Loucy (cell line): ENCODE measurements at regions not wholly inside any gene's neighbourhood (a gene's known extent, or its start where the extent isn't known, plus 50 kb on each side); places are given as distances from the start of the nearest gene placed in this dataset.
"Not testable (repeated sequence)": the region's sequence is repeated elsewhere in the genome, so short reads cannot be mapped to it uniquely, and the experiment has no call there.

ENCODE experiments used
- H2AFZ ChIP-seq: fragments of 200-600 bp; sonication (generic); 2 replicates; pipeline ENCODE4 v1.6.0; 2016; ENCODE audit warnings: antibody characterized with exemption, mild to moderate bottlenecking, low read length, moderate library complexity
- H3F3A ChIP-seq: fragments of 200-600 bp; 2 replicates; pipeline ENCODE4 v1.6.0; 2016; ENCODE audit warnings: antibody characterized with exemption, low read depth, mild to moderate bottlenecking
- H3K27me3 ChIP-seq: fragments of 200-600 bp; sonication (generic); 2 replicates; pipeline ENCODE4 v1.6.1; 2014; ENCODE audit warnings: low read length, mild to moderate bottlenecking; ENCODE audit not compliant: insufficient read depth, poor library complexity, severe bottlenecking
- H3K36me3 ChIP-seq: fragments of 200-600 bp; sonication (generic); 2 replicates; pipeline ENCODE4 v1.6.1; 2016; ENCODE audit warnings: low read length; ENCODE audit not compliant: insufficient read depth
- H3K4me1 ChIP-seq: fragments of 200-600 bp; sonication (generic); 2 replicates; pipeline ENCODE4 v1.5.1; 2014; ENCODE audit warnings: low read length, mild to moderate bottlenecking; ENCODE audit not compliant: insufficient read depth, poor library complexity, severe bottlenecking
- H3K4me2 ChIP-seq: fragments of 200-600 bp; sonication (generic); 2 replicates; pipeline ENCODE4 v1.6.0; 2014; ENCODE audit warnings: antibody characterized with exemption, low read length, low read depth, mild to moderate bottlenecking; ENCODE audit not compliant: poor library complexity, severe bottlenecking
- H3K4me3 ChIP-seq: fragments of 200-600 bp; sonication (generic); 2 replicates; pipeline ENCODE4 v1.5.1; 2014; ENCODE audit warnings: low read length, mild to moderate bottlenecking, mixed read lengths; ENCODE audit not compliant: poor library complexity, severe bottlenecking
- H3K79me2 ChIP-seq: fragments of 200-600 bp; sonication (generic); 2 replicates; pipeline ENCODE4 v1.6.1; 2014; ENCODE audit warnings: low read length; ENCODE audit not compliant: insufficient read depth
- H3K9ac ChIP-seq: fragments of 200-600 bp; sonication (generic); 2 replicates; pipeline ENCODE4 v1.6.0; 2014; ENCODE audit warnings: mild to moderate bottlenecking, low read depth, low read length, moderate library complexity; ENCODE audit not compliant: poor library complexity, severe bottlenecking
- H3K9me2 ChIP-seq: fragments of 200-600 bp; sonication (generic); replicated peaks from 2 replicates; pipeline ENCODE4 v1.6.1; 2016; ENCODE audit warnings: low read depth, low read length, mixed read lengths
- H3K9me3 ChIP-seq: fragments of 200-600 bp; sonication (generic); 2 replicates; pipeline ENCODE4 v1.6.1; 2014; ENCODE audit warnings: mild to moderate bottlenecking, antibody characterized with exemption, low read length, low read depth; ENCODE audit not compliant: insufficient read depth
- H4K20me1 ChIP-seq: fragments of 200-600 bp; sonication (generic); 2 replicates; pipeline ENCODE4 v1.6.0; 2014; ENCODE audit warnings: antibody characterized with exemption, low read length, mild to moderate bottlenecking; ENCODE audit not compliant: insufficient read depth, poor library complexity, severe bottlenecking

GRCh38 chr7:63564882-63565281 lies 433.8 kb upstream of the ZNF722 start:
- not testable (repeated sequence) for H4K20me1 ChIP-seq, H3K9me3 ChIP-seq, H2AFZ ChIP-seq, H3K4me3 ChIP-seq, H3K9me2 ChIP-seq, H3K4me2 ChIP-seq, H3K9ac ChIP-seq, H3F3A ChIP-seq, H3K79me2 ChIP-seq, H3K4me1 ChIP-seq, H3K27me3 ChIP-seq, H3K36me3 ChIP-seq

GRCh38 chr7:63566886-63567285 lies 431.8 kb upstream of the ZNF722 start:
- not testable (repeated sequence) for H3K4me3 ChIP-seq, H3K4me1 ChIP-seq, H3K4me2 ChIP-seq, H3K9ac ChIP-seq, H2AFZ ChIP-seq, H4K20me1 ChIP-seq, H3K27me3 ChIP-seq, H3K36me3 ChIP-seq, H3K79me2 ChIP-seq, H3F3A ChIP-seq, H3K9me3 ChIP-seq, H3K9me2 ChIP-seq

GRCh38 chr7:63567636-63568035 lies 431.0 kb upstream of the ZNF722 start:
- not testable (repeated sequence) for H4K20me1 ChIP-seq, H3K4me2 ChIP-seq, H3K9me2 ChIP-seq, H3K4me1 ChIP-seq, H3K9me3 ChIP-seq, H3K9ac ChIP-seq, H3K27me3 ChIP-seq, H3K36me3 ChIP-seq, H2AFZ ChIP-seq, H3F3A ChIP-seq, H3K4me3 ChIP-seq, H3K79me2 ChIP-seq

GRCh38 chr7:63568571-63569313 lies 429.9 kb upstream of the ZNF722 start:
- H3K9ac ChIP-seq, H3F3A ChIP-seq, H2AFZ ChIP-seq, H3K9me2 ChIP-seq, H3K4me3 ChIP-seq, H3K36me3 ChIP-seq, H3K9me3 ChIP-seq, H3K27me3 ChIP-seq, H3K4me1 ChIP-seq, H3K79me2 ChIP-seq, H3K4me2 ChIP-seq, H4K20me1 ChIP-seq: not testable (repeated sequence)

- not testable (repeated sequence) for H3F3A ChIP-seq, H3K4me3 ChIP-seq, H4K20me1 ChIP-seq, H3K36me3 ChIP-seq, H3K9me3 ChIP-seq, H3K4me1 ChIP-seq, H3K27me3 ChIP-seq, H3K79me2 ChIP-seq, H3K9ac ChIP-seq, H3K4me2 ChIP-seq, H2AFZ ChIP-seq, H3K9me2 ChIP-seq
Measured at GRCh38 chr7:63570386-63571115, 428.1 kb upstream of the ZNF722 start.

GRCh38 chr7:63572196-63572595 lies 426.5 kb upstream of the ZNF722 start:
- H3K36me3 ChIP-seq, H3K4me1 ChIP-seq, H3K4me3 ChIP-seq, H3K79me2 ChIP-seq, H2AFZ ChIP-seq, H4K20me1 ChIP-seq, H3K9ac ChIP-seq, H3F3A ChIP-seq, H3K4me2 ChIP-seq, H3K9me2 ChIP-seq, H3K9me3 ChIP-seq, H3K27me3 ChIP-seq: not testable (repeated sequence)

- not testable (repeated sequence) for H3K36me3 ChIP-seq, H2AFZ ChIP-seq, H3K27me3 ChIP-seq, H3K9me3 ChIP-seq, H4K20me1 ChIP-seq, H3F3A ChIP-seq, H3K9ac ChIP-seq, H3K79me2 ChIP-seq, H3K4me2 ChIP-seq, H3K9me2 ChIP-seq, H3K4me3 ChIP-seq, H3K4me1 ChIP-seq
Measured at GRCh38 chr7:63572956-63573355, 425.7 kb upstream of the ZNF722 start.
